OCI-LY3 (cell line): ENCODE measurements at regions not wholly inside any gene's neighbourhood (a gene's known extent, or its start where the extent isn't known, plus 50 kb on each side); places are given as distances from the start of the nearest gene placed in this dataset.

Experiments used
- CTCF ChIP-seq: fragments of 200-600, 300-600 bp; sonication (generic); IDR thresholded peaks from 2 replicates; pipeline ENCODE4 v1.5.1; 2014; ENCODE audit warnings: antibody characterized with exemption, low read length, low read depth
- EZH2phosphoT487 ChIP-seq: fragments of 200-600 bp; shearing (Covaris generic); IDR thresholded peaks from 2 replicates; pipeline ENCODE4 v1.6.1; 2018; ENCODE audit warnings: antibody characterized with exemption, mixed run types, low read depth

GRCh38 chr5:74499256-74500050 is 141.1 kb downstream of the ENC1 start:
- no peak for TF ChIP-seq CTCF
- no peak for TF ChIP-seq EZH2phosphoT487
